ENCODE measurements at regions not wholly inside any gene's neighbourhood (a gene's known extent, or its start where the extent isn't known, plus 50 kb on each side); places are given as distances from the start of the nearest gene placed in this dataset.

DNA sequence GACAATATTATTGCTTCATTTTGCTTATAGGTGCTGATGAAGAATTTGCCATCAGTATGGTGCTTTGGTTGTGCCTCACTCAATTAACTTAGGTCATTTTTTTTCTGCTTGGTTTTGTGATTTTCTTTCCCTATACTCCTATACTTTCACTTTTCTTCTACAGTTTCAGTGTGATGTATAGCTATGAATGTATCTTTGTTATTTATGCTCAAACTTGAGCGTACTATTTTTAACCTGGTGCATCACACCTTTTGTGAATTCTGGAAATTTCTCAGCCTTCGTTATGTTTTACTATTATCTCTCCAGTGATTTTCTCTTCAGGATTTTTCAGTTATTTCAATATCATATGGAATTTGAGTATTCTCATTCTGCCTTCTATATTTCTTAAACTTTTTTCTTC, 2035.3 kb upstream of the LRRTM1 start (continued):
- TF ChIP-seq, protein P1, sequence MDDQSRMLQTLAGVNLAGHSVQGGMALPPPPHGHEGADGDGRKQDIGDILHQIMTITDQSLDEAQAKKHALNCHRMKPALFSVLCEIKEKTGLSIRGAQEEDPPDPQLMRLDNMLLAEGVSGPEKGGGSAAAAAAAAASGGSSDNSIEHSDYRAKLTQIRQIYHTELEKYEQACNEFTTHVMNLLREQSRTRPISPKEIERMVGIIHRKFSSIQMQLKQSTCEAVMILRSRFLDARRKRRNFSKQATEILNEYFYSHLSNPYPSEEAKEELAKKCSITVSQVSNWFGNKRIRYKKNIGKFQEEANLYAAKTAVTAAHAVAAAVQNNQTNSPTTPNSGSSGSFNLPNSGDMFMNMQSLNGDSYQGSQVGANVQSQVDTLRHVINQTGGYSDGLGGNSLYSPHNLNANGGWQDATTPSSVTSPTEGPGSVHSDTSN (CRISPR knock-in tag; IDR thresholded peaks at IDR 0.05) = no peak
- TF ChIP-seq ZFP69B (tag by site-specific recombination; IDR thresholded peaks at IDR 0.05) (no peak), GFI1B (tag by site-specific recombination; IDR thresholded peaks at IDR 0.05) (no peak), IKZF3 (tag by site-specific recombination; IDR thresholded peaks at IDR 0.05) (no peak)
- TF ChIP-seq, protein P2, sequence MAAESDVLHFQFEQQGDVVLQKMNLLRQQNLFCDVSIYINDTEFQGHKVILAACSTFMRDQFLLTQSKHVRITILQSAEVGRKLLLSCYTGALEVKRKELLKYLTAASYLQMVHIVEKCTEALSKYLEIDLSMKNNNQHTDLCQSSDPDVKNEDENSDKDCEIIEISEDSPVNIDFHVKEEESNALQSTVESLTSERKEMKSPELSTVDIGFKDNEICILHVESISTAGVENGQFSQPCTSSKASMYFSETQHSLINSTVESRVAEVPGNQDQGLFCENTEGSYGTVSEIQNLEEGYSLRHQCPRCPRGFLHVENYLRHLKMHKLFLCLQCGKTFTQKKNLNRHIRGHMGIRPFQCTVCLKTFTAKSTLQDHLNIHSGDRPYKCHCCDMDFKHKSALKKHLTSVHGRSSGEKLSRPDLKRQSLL (tag by site-specific recombination; IDR thresholded peaks at IDR 0.05) = no peak

DNA sequence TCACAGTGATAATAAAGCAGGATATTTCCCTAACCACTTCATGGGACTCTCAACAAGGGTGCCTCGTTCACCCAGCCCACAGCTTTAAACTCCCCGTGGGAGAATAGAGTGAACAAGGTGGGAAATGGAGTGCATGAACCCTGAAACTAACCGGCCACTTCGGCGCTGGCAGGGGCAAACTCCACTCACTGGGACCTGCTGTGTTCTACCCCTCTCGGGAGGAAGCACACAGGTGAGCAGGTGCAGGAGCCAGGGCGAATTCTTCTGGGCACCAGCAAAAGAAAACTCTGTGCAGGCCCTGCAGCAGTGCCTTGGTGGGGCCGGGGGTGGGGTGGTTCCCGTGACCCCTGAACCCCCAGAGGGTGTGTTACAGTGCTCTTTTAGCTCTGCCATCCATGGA, 2029.1 kb upstream of the LRRTM1 start:
- POLR2A ChIA-PET = no interaction called here
- no peak overlapping the region for H3K4me3 ChIP-seq (ENCODE audit: low read depth, low read length)

DNA sequence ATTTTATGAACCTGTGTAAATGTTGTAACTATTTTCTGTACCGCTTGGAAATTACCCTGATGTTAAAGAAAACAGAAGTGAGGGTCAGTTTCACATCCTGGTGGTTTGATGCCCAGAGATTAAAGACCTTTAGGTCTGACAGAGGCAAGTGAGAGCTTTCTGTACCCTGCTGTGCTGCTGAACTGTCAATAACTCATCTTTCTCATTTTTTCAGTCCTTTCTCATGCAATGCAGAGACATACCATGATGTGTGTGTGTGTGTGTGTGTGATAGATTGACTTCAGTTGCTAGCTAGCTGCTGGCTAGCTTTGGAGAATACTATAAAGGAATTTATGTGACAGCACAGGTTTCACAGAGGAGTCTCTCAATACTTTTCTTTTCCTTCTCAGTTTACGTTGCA, 2025.6 kb upstream of the LRRTM1 start:
- ChIA-PET POLR2A (no interaction called here), CTCF (no interaction called here)
- no peaks in the 10 kb centered on the region for H3K36me3 ChIP-seq (ENCODE audit: control insufficient read depth in 2 of 2, insufficient read depth in 1 of 2, low read length in 2 of 2)
- H3K9me3 ChIP-seq (ENCODE audit: control insufficient read depth, insufficient read depth, low read depth, low read length) = no peaks in the 10 kb centered on the region
- no peaks in the 10 kb centered on the region for H3K4me1 ChIP-seq (ENCODE audit: control insufficient read depth, insufficient read depth, low read length)
- no peak overlapping the region for H3K4me3 ChIP-seq (ENCODE audit: low read depth, low read length)
- H3K27ac ChIP-seq (ENCODE audit: extremely low read depth, low read depth, low read length) = no peak overlapping the region
- no peak for TF ChIP-seq ZNF658 (tag by site-specific recombination; IDR thresholded peaks at IDR 0.05)
- TF ChIP-seq SALL2 (tag by site-specific recombination; IDR thresholded peaks at IDR 0.05; ENCODE audit: borderline replicate concordance) = no peak
- TF ChIP-seq BCL11B (tag by site-specific recombination; IDR thresholded peaks at IDR 0.05; ENCODE audit: low read depth) = no peak
- no peak for TF ChIP-seq BCL11A (tag by site-specific recombination; IDR thresholded peaks at IDR 0.05; ENCODE audit: low read depth)
- no peak for TF ChIP-seq ZNF549 (tag by site-specific recombination; IDR thresholded peaks at IDR 0.05)
- no peak for TF ChIP-seq ZFP41 (tag by site-specific recombination; IDR thresholded peaks at IDR 0.05; ENCODE audit: borderline replicate concordance)
- TF ChIP-seq, protein P3, sequence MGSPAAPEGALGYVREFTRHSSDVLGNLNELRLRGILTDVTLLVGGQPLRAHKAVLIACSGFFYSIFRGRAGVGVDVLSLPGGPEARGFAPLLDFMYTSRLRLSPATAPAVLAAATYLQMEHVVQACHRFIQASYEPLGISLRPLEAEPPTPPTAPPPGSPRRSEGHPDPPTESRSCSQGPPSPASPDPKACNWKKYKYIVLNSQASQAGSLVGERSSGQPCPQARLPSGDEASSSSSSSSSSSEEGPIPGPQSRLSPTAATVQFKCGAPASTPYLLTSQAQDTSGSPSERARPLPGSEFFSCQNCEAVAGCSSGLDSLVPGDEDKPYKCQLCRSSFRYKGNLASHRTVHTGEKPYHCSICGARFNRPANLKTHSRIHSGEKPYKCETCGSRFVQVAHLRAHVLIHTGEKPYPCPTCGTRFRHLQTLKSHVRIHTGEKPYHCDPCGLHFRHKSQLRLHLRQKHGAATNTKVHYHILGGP (tag by site-specific recombination; IDR thresholded peaks at IDR 0.05) = no peak
- TF ChIP-seq ZNF701 (tag by site-specific recombination; IDR thresholded peaks at IDR 0.05) = no peak
- no peak for TF ChIP-seq ZNF24 (tag by site-specific recombination; IDR thresholded peaks at IDR 0.05)
- no peak for TF ChIP-seq HOXD13 (CRISPR knock-in tag; IDR thresholded peaks at IDR 0.05; ENCODE audit: borderline replicate concordance)
- TF ChIP-seq SP7 (tag by site-specific recombination; IDR thresholded peaks at IDR 0.05) = no peak
- TF ChIP-seq ZNF302 (tag by site-specific recombination; IDR thresholded peaks at IDR 0.05; ENCODE audit: low read depth) = no peak

More for the DNA sequence above, 2029.1 kb upstream of the LRRTM1 start:
- H3K27ac ChIP-seq (ENCODE audit: extremely low read depth, low read depth, low read length) = no peak overlapping the region
- CTCF ChIA-PET = interaction anchor here (1.0 kb wide), 1 partner anchor 235 kb away, joined by 3 read pairs; no protein-coding TSS in a partner anchor
- no peaks in the 10 kb centered on the region for H3K4me1 ChIP-seq (ENCODE audit: control insufficient read depth, insufficient read depth, low read length)
- no peaks in the 10 kb centered on the region for H3K36me3 ChIP-seq (ENCODE audit: control insufficient read depth in 2 of 2, insufficient read depth in 1 of 2, low read length in 2 of 2)
- TF ChIP-seq ZNF777 (tag by site-specific recombination; IDR thresholded peaks at IDR 0.05; ENCODE audit: borderline replicate concordance) (no peak), ZNF530 (tag by site-specific recombination; IDR thresholded peaks at IDR 0.05; ENCODE audit: low read depth) (no peak), HOXC10 (CRISPR knock-in tag; IDR thresholded peaks at IDR 0.05) (no peak), ZXDB (tag by site-specific recombination; IDR thresholded peaks at IDR 0.05) (no peak), ZNF138 (tag by site-specific recombination; IDR thresholded peaks at IDR 0.05; ENCODE audit: borderline replicate concordance) (no peak), ZNF266 (tag by site-specific recombination; IDR thresholded peaks at IDR 0.05; ENCODE audit: low read depth) (no peak), ZBTB7A (tag by site-specific recombination; IDR thresholded peaks at IDR 0.05; ENCODE audit: low read depth) (no peak), ZNF768 (tag by site-specific recombination; IDR thresholded peaks at IDR 0.05) (no peak), ZNF561 (tag by site-specific recombination; IDR thresholded peaks at IDR 0.05; ENCODE audit: borderline replicate concordance) (no peak), ZNF664 (tag by site-specific recombination; IDR thresholded peaks at IDR 0.05) (no peak), ZNF558 (tag by site-specific recombination; IDR thresholded peaks at IDR 0.05) (no peak), ZNF600 (tag by site-specific recombination; IDR thresholded peaks at IDR 0.05) (no peak)
- TF ChIP-seq, protein P4, sequence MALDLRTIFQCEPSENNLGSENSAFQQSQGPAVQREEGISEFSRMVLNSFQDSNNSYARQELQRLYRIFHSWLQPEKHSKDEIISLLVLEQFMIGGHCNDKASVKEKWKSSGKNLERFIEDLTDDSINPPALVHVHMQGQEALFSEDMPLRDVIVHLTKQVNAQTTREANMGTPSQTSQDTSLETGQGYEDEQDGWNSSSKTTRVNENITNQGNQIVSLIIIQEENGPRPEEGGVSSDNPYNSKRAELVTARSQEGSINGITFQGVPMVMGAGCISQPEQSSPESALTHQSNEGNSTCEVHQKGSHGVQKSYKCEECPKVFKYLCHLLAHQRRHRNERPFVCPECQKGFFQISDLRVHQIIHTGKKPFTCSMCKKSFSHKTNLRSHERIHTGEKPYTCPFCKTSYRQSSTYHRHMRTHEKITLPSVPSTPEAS (tag by site-specific recombination; IDR thresholded peaks at IDR 0.05) = no peak
- TF ChIP-seq, protein P5, sequence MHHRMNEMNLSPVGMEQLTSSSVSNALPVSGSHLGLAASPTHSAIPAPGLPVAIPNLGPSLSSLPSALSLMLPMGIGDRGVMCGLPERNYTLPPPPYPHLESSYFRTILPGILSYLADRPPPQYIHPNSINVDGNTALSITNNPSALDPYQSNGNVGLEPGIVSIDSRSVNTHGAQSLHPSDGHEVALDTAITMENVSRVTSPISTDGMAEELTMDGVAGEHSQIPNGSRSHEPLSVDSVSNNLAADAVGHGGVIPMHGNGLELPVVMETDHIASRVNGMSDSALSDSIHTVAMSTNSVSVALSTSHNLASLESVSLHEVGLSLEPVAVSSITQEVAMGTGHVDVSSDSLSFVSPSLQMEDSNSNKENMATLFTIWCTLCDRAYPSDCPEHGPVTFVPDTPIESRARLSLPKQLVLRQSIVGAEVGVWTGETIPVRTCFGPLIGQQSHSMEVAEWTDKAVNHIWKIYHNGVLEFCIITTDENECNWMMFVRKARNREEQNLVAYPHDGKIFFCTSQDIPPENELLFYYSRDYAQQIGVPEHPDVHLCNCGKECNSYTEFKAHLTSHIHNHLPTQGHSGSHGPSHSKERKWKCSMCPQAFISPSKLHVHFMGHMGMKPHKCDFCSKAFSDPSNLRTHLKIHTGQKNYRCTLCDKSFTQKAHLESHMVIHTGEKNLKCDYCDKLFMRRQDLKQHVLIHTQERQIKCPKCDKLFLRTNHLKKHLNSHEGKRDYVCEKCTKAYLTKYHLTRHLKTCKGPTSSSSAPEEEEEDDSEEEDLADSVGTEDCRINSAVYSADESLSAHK (tag by site-specific recombination; IDR thresholded peaks at IDR 0.05) = no peak
- TF ChIP-seq, protein P6, sequence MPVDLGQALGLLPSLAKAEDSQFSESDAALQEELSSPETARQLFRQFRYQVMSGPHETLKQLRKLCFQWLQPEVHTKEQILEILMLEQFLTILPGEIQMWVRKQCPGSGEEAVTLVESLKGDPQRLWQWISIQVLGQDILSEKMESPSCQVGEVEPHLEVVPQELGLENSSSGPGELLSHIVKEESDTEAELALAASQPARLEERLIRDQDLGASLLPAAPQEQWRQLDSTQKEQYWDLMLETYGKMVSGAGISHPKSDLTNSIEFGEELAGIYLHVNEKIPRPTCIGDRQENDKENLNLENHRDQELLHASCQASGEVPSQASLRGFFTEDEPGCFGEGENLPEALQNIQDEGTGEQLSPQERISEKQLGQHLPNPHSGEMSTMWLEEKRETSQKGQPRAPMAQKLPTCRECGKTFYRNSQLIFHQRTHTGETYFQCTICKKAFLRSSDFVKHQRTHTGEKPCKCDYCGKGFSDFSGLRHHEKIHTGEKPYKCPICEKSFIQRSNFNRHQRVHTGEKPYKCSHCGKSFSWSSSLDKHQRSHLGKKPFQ (tag by site-specific recombination; IDR thresholded peaks at IDR 0.05) = no peak
- H3K9me3 ChIP-seq (ENCODE audit: control insufficient read depth, insufficient read depth, low read depth, low read length) = no peaks in the 10 kb centered on the region

All from HEK293 (cell line).